WERI-Rb-1 (cell line): ENCODE measurements at regions not wholly inside any gene's neighbourhood (a gene's known extent, or its start where the extent isn't known, plus 50 kb on each side); places are given as distances from the start of the nearest gene placed in this dataset.

Experiments
- DNase-seq: peaks from one replicate; pipeline ENCODE4 v3.0.0-alpha.2; 2020
- H3K27ac ChIP-seq: fragments of 250-450 bp; sonication (Bioruptor Pico); 2 replicates; pipeline ENCODE4 v1.5.1; 2020; ENCODE audit warnings: mild to moderate bottlenecking, moderate library complexity
- H3K27me3 ChIP-seq: fragments of 250-450 bp; sonication (Bioruptor Pico); 2 replicates; pipeline ENCODE4 v1.5.1; 2021; ENCODE audit warnings: mild to moderate bottlenecking, low read depth, moderate library complexity; ENCODE audit not compliant: insufficient read depth, severe bottlenecking
- H3K36me3 ChIP-seq: fragments of 250-450 bp; sonication (Bioruptor Pico); 2 replicates; pipeline ENCODE4 v1.5.1; 2020; ENCODE audit warnings: mild to moderate bottlenecking, moderate library complexity
- H3K4me3 ChIP-seq: 2 replicates; pipeline ENCODE4 v1.5.1; 2011; ENCODE audit warnings: low read depth, mild to moderate bottlenecking, control low read depth, low read length
- H3K9me3 ChIP-seq: fragments of 250-450 bp; sonication (Bioruptor Pico); 2 replicates; pipeline ENCODE4 v1.5.1; 2021; ENCODE audit warnings: mild to moderate bottlenecking, moderate library complexity; ENCODE audit not compliant: severe bottlenecking
- CTCF ChIP-seq: IDR thresholded peaks from 2 replicates; pipeline ENCODE4 v1.5.1; 2011; ENCODE audit warnings: low read depth, mild to moderate bottlenecking, control low read depth, inconsistent platforms, low read length

GRCh38 chr3:127137113-127137512 lies 55.8 kb upstream of the PRR23E start:
- Histone ChIP-seq H3K27me3 (no peaks in the 10 kb centered on the region), H3K9me3 (no peaks in the 10 kb centered on the region), H3K4me3 (no peak overlapping the region), H3K36me3 (no peaks in the 10 kb centered on the region), H3K27ac (no peak overlapping the region)
- DNase-seq, result no peak
- no peak for TF ChIP-seq CTCF

GRCh38 chr3:127137757-127138536 lies 55.0 kb upstream of the PRR23E start:
- Histone ChIP-seq H3K27me3 (no peaks in the 10 kb centered on the region), H3K4me3 (no peak overlapping the region), H3K36me3 (no peaks in the 10 kb centered on the region), H3K9me3 (no peaks in the 10 kb centered on the region), H3K27ac (no peak overlapping the region)
- no peak for TF ChIP-seq CTCF
- DNase-seq, result no peak

- H3K4me3 ChIP-seq, result no peak overlapping the region
- peaks cover 6% of the 10 kb centered on the region for H3K9me3 ChIP-seq
- no peak for TF ChIP-seq CTCF
- no peak for DNase-seq
- no peaks in the 10 kb centered on the region for H3K36me3 ChIP-seq
- H3K27me3 ChIP-seq, result no peaks in the 10 kb centered on the region
- no peak overlapping the region for H3K27ac ChIP-seq
Measured at GRCh38 chr3:127139601-127140500, 53.1 kb upstream of the PRR23E start.

- Histone ChIP-seq H3K27ac (no peak overlapping the region), H3K9me3 (peaks cover 6% of the 10 kb centered on the region), H3K4me3 (no peak overlapping the region), H3K27me3 (no peaks in the 10 kb centered on the region), H3K36me3 (no peaks in the 10 kb centered on the region)
- DNase-seq, result no peak
- TF ChIP-seq CTCF, result no peak
Measured at GRCh38 chr3:127140501-127141460, 52.1 kb upstream of the PRR23E start.

GRCh38 chr3:127141921-127142730 lies 50.8 kb upstream of the PRR23E start:
- Histone ChIP-seq H3K4me3 (no peak overlapping the region), H3K36me3 (no peaks in the 10 kb centered on the region), H3K27me3 (no peaks in the 10 kb centered on the region), H3K9me3 (peaks cover 6% of the 10 kb centered on the region), H3K27ac (no peak overlapping the region)
- DNase-seq, result no peak
- no peak for TF ChIP-seq CTCF
